Activated CD8-positive, alpha-beta T cell treated with anti-CD3 and anti-CD28 coated beads for 36 hours (primary cell): ENCODE measurements at regions not wholly inside any gene's neighbourhood (a gene's known extent, or its start where the extent isn't known, plus 50 kb on each side); places are given as distances from the start of the nearest gene placed in this dataset.

ENCODE experiments used
- ATAC-seq: fragments of 200-7000 bp; cut with Tn5 transposase; one replicate; pipeline ENCODE4 v1.10.0; 2021; ENCODE audit warnings: mild to moderate bottlenecking, moderate library complexity
- CTCF ChIA-PET: fragments of 350-600 bp; sonication (Branson Sonifier 250); formaldehyde crosslinking; loops from one replicate; lab custom pipeline; 2021; ENCODE audit warnings: antibody characterized with exemption; lab: Charles Lee
- POLR2A ChIA-PET: fragments of 350-600 bp; sonication (Branson Sonifier 250); formaldehyde crosslinking; loops from one replicate; lab custom pipeline; 2021; ENCODE audit warnings: antibody characterized with exemption; lab: Charles Lee
- DNase-seq: peaks from one replicate; pipeline ENCODE4 v3.0.0-alpha.2; 2020
- H3K27ac Mint-ChIP-seq: one replicate; pipeline ENCODE4 v1.8.0; 2021; ENCODE audit warnings: mild to moderate bottlenecking, mixed read lengths
- H3K27me3 Mint-ChIP-seq: one replicate; pipeline ENCODE4 v1.8.0; 2021; ENCODE audit warnings: mixed read lengths
- H3K36me3 Mint-ChIP-seq: one replicate; pipeline ENCODE4 v1.8.0; 2021; ENCODE audit warnings: low read depth, mixed read lengths
- H3K4me1 Mint-ChIP-seq: one replicate; pipeline ENCODE4 v1.8.0; 2021; ENCODE audit warnings: low read depth, mixed read lengths
- H3K4me3 Mint-ChIP-seq: one replicate; pipeline ENCODE4 v1.8.0; 2021; ENCODE audit warnings: mild to moderate bottlenecking, moderate library complexity, mixed read lengths
- H3K9me3 Mint-ChIP-seq: one replicate; pipeline ENCODE4 v1.8.0; 2021; ENCODE audit warnings: mixed read lengths
- intact Hi-C: fragments of 100-400 bp; cut with micrococcal nuclease; formaldehyde crosslinking; loops from one replicate; pipeline ENCODE4 v1.10.0; 2022
- TF ChIP-seq, protein P1 (sequence below): fragments of 200-600 bp; IDR thresholded peaks from one replicate; pipeline ENCODE4 v1.8.0; 2022; ENCODE audit warnings: antibody characterized with exemption, mild to moderate bottlenecking

DNA sequence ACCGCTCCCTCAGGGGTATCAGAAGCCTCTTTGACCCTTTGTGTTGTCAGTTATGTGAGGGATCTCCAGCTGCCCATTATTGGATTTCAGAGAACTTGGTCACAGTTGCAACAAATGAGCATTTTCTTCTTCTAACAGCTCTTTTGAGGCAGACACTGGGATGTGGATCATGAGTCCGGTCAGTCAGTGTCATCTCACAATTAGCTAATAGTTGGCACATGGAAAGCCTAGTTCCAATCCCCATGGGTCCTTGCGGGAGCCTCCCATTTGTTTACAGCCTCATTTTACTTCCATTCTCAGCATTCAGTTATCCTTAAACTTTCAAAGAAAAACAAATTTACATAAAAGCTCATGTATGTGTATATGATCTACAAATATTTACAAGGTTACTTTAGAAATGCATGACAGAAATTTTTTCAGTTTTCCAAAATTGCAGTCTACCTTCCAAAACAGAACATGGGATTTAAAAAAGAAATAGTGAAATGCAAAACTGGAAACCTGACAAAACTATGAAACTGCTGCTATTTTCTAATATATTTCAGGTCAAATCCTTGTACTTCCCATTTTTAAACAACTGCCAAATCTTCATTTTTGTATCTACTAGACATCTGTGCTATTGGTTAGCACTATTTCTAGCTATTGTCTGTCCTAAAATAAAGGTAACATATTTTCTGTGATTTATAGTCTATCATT lies 547.1 kb upstream of the ZEB2 start:
- TF ChIP-seq, protein P1, sequence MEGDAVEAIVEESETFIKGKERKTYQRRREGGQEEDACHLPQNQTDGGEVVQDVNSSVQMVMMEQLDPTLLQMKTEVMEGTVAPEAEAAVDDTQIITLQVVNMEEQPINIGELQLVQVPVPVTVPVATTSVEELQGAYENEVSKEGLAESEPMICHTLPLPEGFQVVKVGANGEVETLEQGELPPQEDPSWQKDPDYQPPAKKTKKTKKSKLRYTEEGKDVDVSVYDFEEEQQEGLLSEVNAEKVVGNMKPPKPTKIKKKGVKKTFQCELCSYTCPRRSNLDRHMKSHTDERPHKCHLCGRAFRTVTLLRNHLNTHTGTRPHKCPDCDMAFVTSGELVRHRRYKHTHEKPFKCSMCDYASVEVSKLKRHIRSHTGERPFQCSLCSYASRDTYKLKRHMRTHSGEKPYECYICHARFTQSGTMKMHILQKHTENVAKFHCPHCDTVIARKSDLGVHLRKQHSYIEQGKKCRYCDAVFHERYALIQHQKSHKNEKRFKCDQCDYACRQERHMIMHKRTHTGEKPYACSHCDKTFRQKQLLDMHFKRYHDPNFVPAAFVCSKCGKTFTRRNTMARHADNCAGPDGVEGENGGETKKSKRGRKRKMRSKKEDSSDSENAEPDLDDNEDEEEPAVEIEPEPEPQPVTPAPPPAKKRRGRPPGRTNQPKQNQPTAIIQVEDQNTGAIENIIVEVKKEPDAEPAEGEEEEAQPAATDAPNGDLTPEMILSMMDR = no peak
- ATAC-seq (no peak), DNase-seq (no peak)
- intact Hi-C loops = no loop called here
- Mint-ChIP-seq H3K36me3 (no peaks in the 10 kb centered on the region), H3K27ac (no peak overlapping the region), H3K9me3 (no peaks in the 10 kb centered on the region), H3K4me1 (no peaks in the 10 kb centered on the region), H3K27me3 (peaks cover 3% of the 10 kb centered on the region), H3K4me3 (no peak overlapping the region)
- POLR2A ChIA-PET = no interaction called here
- CTCF ChIA-PET = no interaction called here

DNA sequence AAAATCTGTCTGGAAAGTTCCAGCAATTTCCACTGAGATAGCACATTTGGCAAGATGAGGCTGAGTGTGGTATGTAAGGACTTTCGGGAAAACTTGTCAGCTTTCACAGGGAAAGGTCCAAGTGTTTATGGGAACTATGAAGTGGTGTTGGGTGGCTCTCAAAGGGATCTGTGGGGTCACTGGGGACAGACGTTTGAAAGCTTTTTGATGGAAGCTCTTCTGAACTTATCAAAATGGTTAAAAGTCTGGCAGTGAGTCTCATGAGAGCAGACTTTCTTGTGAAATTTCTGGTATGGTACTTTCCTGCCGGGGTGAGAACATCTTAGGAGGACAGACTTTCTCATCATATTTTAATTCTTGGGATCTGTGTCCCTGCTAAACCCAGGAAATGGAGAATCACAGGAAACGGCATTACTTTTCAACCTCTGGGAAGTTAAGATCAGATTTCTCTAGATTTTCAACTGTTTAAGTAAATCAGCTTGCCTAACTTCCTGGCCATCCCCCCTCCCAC lies 546.3 kb upstream of the ZEB2 start:
- Mint-ChIP-seq H3K4me3 (no peak overlapping the region), H3K27ac (no peak overlapping the region), H3K9me3 (no peaks in the 10 kb centered on the region), H3K27me3 (peaks cover 3% of the 10 kb centered on the region), H3K36me3 (no peaks in the 10 kb centered on the region), H3K4me1 (no peaks in the 10 kb centered on the region)
- intact Hi-C loops = no loop called here
- ATAC-seq = no peak
- CTCF ChIA-PET = interaction anchor here (1.4 kb wide), 1 partner anchor 11 kb away, joined by 3 read pairs; no protein-coding TSS in a partner anchor
- POLR2A ChIA-PET = no interaction called here
- TF ChIP-seq, protein P1 = no peak
- no peak for DNase-seq

DNA sequence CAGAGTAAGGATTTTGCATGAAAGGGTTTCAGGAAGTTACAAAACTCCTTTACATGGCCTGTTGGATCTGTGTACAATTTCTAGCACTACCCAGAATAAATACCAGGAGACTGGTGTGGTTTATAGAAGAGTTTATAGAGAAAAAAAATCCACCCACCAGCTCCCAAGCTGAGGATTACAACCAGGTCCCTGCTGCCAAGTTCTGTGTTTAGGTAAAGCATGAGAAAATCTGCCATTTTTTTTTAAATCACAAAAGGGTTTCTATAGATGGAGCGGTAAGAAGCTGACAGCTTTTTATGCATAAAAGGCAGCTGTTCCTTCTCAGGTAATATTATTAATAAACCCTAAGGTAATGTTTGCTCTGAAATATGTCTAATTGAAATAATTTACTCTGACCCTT lies 545.4 kb upstream of the ZEB2 start:
- no peaks in the 10 kb centered on the region for H3K9me3 Mint-ChIP-seq
- CTCF ChIA-PET = interaction anchor here (1.4 kb wide), 1 partner anchor 11 kb away, joined by 3 read pairs; no protein-coding TSS in a partner anchor
- H3K4me3 Mint-ChIP-seq = no peak overlapping the region
- intact Hi-C loops = no loop called here
- no peak for DNase-seq
- POLR2A ChIA-PET = no interaction called here
- no peak for ATAC-seq
- no peak overlapping the region for H3K27ac Mint-ChIP-seq
- no peaks in the 10 kb centered on the region for H3K36me3 Mint-ChIP-seq
- H3K27me3 Mint-ChIP-seq = peaks cover 3% of the 10 kb centered on the region
- TF ChIP-seq, protein P1 = no peak
- H3K4me1 Mint-ChIP-seq = no peaks in the 10 kb centered on the region

DNA sequence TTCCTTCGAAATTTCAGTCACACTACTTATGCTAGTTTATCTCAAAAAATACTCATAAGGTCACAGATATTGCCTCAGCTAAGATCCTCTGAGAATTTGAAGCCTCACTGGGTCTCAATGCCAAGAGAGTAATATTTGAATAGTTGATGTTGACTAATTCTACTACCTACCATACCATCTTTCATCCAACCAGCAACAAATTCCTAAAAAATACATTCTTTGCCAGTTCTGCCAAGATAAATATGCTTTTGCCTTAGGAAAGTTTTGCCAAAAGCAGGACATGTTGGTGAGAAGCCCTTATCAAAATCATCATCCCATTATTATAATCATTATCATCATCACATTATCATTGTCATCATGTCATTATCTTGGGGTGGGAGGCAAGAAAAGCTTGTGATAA lies 544.6 kb upstream of the ZEB2 start:
- CTCF ChIA-PET = no interaction called here
- intact Hi-C loops = no loop called here
- H3K27me3 Mint-ChIP-seq = peaks cover 3% of the 10 kb centered on the region
- H3K9me3 Mint-ChIP-seq = no peaks in the 10 kb centered on the region
- no peak overlapping the region for H3K27ac Mint-ChIP-seq
- POLR2A ChIA-PET = no interaction called here
- no peak for ATAC-seq
- no peak overlapping the region for H3K4me3 Mint-ChIP-seq
- no peaks in the 10 kb centered on the region for H3K36me3 Mint-ChIP-seq
- no peaks in the 10 kb centered on the region for H3K4me1 Mint-ChIP-seq
- no peak for DNase-seq
- TF ChIP-seq, protein P1 = no peak

DNA sequence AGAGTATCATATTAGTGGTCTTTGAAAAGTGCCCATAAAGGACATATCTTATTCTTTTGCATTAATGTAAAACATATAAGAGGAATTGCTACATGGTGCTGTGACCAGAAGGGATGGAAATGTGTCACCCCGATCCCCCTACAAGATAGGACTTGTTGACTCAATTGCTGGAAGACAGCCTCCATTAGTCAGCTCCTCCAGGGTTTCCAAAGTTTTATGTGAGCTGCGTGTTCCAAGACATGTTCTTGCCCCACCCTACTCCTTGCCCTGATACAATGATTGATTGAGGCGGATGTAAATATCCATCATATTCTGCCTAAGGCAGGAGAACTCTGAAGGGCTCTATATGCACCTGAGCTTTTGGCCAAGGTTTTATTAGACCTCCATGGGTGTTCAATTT lies 541.0 kb upstream of the ZEB2 start:
- Mint-ChIP-seq H3K9me3 (no peaks in the 10 kb centered on the region), H3K27ac (no peak overlapping the region), H3K27me3 (peaks cover 1% of the 10 kb centered on the region), H3K4me1 (no peaks in the 10 kb centered on the region), H3K36me3 (no peaks in the 10 kb centered on the region), H3K4me3 (no peak overlapping the region)
- intact Hi-C loops = no loop called here
- ChIA-PET POLR2A (no interaction called here), CTCF (no interaction called here)
- TF ChIP-seq, protein P1 = no peak
- DNase-seq (no peak), ATAC-seq (no peak)
